GM19238 (cell line): ENCODE measurements at regions not wholly inside any gene's neighbourhood (a gene's known extent, or its start where the extent isn't known, plus 50 kb on each side); places are given as distances from the start of the nearest gene placed in this dataset.
A peak's percentile ranks its signal among the peaks of the same experiment; 100 is the strongest.
"Not testable (repeated sequence)": the region's sequence is repeated elsewhere in the genome, so short reads cannot be mapped to it uniquely, and the experiment has no call there.

Experiments
- DNase-seq: peaks from one replicate; pipeline ENCODE4 v3.0.0; 2011; ENCODE audit warnings: low spot score; ENCODE audit not compliant: insufficient read length

DNA sequence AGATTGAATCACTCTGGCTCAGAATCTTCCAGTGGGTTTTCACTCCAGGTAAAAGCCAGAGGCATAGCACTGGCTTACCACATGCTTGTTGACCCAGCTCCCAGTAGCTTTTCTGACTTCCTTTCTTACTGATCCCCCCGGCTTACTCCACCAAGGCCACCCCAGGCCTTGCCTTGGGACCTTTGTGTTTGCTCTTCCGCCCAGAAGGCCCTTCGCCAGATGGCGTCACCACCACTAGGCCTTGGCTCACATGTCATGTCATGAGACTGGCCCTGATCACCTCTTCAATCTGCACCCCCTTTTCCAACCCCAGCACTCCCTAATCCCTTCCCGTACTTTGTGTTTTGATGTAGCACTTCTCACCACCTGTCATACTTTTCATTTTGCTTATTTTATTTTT is 98.5 kb upstream of the UMPS start:
- DNase-seq = no peak

DNA sequence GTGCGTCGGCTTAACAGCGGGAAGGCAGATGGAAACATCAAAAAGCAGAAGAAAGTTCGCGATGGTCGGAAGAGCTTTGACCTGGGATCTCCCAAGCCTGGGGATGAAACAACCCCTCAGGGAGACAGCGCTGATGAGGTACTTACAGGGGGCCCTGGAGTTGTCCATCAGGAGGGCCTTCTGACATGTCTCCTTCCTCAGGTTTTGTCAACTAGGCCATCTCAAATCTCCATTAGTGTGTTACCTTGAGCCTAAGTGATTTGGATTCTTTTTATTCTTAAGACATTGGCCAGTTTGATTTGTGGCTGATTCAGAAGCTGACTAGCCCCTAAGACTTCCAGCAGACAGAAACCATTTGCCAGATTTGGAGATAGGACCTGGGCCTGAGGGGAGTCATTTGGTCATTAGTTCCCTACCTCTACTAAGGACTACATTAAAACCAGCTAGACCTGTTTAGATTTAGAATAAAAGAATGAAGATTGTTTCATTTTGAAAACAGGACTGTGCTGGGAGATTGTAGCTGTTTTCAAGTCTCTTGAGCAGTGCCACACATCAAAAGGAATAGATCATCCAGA is 97.6 kb upstream of the UMPS start:
- no peak for DNase-seq

DNA sequence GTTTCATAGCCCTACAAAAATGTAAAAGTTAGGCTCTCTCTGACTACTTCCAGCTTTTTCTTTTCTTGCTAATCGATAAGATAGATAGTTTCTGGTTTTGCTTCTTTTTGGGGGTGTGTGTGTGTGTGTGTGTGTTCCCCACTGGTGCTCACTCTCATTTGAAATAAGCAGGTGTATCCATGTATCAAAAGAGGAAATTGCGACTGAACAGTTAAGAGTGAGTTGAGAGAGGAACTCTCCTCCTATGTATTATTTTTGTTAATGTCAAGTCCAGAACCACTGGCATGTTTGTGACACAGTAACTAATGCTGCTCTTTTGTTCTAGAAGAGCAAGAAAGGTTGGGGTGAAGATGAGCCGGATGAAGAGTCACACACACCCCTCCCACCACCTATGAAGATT is 96.7 kb upstream of the UMPS start:
- no peak for DNase-seq

DNA sequence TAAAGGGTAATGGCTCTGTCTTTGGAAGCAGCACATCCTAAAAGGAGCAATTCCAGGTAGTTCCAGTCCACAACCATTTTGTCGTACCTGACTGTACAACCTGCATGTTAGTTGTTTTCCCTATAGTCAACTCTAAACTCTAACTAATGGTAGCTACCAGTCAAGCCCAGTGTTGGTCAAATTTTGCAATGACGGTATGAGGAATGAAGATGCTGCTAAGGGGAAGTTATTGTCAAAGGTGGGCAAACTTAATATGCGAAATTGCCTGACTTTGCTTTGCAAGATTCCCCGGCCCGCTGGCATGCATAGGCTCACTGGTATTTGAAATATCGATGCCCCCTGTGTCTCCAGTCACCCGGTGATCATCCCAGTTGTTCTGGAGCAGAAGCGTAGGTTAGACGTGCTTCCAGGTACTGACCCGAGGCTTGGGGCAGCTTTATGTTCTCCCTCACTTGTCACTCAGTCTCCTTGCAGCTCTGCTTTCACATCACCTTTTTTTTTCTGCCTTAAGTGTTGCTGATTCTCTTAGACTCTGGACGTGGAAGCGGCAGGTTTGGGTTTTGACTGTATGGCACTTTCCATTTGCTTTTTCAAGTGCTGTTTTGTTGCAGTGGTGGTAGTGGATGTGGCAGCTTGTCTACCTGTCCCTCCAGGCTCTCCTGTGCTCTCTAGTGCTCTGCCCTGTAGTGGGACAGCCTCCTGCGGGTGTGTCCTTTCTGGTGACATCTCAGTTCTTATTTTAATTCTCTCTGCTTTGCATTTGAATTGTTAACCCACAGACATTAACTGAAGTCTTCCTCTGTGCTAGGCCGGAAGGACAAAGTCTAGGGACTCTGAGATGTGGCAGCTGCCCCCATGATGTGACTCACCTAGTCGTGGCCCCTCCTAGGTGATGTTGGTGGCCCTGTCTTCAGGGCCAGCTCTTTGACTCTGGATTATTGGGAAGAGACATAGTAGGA is 95.8 kb upstream of the UMPS start:
- DNase-seq = peak; percentile 9

DNA sequence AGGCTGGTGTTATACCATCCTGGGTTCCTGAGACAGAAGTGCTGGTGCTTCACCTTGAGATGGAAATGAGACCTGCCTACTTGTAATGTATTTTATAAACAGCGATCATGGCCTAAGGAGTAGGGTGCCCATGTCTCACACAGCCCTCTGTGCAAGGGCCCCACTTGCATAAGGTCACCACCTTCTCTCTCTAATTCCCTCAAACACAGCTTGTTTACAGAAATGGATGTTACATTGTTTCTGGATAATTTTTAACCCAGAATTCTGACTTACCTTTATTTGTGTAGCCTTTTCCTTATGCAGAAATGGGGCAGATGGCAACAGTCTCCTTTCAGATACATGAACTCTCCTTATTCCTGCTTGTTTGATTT is 95.1 kb upstream of the UMPS start:
- no peak for DNase-seq

DNA sequence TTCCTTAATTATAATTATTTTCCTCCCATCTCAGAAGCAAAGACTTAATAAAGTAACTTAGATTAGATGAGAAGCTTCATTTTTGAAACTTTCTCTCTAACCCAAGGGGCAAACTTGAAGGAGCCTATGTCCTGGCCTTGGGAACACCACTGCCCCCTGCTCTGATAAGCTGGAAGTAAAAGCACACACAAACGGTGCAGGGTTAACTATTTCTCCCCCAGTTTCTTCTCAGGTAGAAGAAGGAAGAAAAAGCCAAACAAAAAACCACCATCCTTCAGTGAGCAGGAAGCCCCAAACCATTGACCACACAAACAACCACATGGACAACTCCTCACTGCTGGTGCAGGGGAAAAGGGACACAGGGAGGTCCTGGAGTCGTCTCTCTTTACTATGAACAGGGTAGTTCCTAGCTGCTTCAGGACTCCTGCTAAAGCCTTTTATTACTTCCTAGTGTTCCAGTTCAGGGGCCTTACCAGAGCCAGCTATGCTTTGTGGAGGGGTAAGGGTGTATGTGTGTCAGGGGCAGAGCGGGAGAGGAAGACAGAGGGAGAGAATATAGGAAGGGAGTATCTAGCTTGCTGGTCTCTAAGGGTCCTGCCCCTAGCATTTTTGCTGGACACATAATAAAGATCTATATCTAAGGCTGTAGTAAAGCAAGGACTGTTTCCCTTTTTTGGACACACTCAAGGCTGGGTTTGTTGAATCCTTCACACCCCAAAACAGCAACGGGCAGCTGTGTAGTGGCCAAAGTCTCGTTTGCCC is 94.0 kb upstream of the UMPS start:
- DNase-seq = no peak

DNA sequence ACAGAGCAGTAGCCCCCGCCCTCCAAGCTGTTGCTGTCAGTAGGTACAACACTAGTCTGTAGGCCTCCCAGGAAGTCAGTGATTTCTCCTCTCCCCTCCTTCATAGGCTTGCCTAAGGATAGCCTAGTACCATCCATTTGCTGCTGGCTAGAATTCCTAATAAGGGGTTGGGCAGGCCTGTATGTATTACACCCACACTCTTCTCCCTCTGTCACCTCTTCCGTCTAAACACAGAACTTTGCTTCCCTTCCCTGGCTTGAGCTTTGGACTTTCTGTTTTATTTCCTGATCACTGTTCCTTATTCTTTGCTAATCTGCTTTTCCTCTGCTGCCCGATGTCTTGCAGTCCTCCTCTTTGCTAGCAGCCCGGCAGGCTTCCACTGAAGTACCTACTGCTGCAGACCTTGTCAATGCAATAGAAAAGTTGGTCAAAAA is 93.4 kb upstream of the UMPS start:
- no peak for DNase-seq

DNA sequence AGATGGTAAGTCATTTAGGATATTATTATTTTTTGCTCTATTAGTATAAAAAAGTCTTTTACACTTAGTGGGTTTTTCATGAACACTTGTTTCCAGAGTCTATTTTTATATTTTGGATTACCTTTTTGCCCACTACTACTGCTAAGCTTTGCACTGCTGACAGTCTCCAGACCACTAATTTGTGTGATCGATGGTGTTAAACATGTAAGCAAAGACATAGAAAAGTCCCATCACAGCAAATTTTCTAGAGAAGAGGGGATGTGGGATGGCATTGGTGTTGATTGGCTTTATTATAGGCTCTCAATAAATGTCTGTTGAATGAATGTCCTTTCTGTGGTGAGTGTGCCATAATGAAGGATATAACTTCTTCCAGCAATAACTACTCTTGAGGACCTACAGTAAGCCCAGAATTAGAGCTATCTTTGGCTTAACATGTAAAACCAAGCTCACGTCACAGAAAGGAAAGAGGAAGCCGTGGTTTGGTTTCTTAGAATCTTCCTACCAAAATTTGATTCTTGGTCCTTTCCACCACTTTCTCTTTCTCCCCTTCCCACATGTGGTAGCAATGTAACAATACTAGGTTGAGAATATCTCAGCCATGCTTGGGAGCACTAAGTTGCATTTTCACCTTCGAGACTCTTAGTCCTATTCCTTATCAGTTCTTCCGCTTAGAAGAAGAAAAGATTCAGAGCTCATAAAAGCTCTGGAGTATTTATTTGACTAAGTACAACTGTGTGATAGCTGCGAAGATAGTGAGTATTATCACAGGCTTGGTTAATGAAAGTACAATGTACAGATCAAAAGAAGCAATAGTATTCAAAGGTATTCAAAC is 90.6 kb upstream of the UMPS start:
- no peak for DNase-seq

DNA sequence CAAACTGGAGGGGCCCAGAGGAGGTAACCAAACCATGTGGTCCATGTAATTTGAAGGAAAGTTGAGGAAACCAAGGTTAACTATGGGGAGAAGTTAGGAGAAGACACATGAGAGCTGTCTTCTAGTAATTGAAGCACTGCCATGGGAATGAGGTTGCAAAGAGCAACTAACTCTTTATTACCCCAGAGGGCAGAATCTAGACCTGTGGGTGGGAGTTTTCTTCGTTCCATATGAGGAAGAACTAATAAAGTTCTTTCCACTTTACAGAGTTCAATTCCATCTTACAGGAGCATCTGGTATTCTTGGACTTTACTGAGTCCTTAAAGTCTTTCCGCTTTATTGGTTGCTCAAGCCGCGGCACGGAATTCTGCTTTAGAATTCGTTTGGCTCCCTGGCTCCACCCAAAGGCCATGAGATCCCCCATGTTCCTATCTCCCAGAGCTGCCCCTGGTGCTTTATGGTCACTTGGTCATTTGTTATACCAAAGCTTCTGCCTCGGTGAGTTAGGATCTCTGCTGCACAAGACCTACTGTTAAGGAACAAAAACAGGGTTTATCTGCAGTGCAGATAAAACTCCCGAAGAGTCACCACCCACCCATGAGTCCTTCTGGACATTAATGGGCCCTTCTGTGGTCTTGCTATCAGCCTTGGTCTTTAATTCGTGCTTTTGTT is 89.5 kb upstream of the UMPS start:
- DNase-seq = no peak

DNA sequence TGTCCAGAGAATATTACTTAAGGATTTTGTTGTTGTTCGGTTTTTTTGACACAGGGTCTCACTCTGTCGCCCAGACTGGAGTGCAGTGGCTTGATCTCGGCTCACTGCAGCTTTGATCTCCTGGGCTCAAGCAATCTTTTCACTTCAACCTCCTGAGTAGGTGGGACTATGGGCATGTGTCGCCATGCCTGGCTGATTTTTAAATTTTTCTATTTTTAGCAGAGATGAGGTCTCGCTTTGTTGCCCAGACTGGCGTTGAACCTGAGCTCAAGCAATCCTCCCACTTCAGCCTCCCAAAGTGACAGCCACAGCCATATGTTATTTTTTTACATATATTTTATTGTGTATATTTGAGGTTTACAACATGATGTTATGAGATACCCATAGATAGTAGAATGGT is 86.8 kb upstream of the UMPS start:
- DNase-seq = no peak

DNA sequence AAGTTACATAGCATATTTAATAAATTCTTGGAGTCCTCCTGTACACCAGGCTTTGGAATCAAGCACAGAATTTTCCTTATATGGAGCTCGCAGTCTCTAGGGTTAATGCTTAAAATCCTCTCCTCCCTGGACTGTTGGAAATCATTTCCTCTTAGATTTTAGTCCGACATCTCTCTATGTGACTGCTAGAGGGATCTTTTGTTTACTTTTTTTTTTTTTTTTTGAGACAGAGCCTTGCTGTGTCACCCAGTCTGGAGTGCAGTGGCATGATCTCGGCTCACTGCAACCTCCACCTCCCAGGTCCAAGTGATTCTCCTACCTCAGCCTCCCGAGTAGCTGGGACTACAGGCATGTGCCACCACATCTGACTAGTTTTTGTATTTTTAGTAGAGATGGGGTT is 84.1 kb upstream of the UMPS start:
- not testable (repeated sequence) for DNase-seq

DNA sequence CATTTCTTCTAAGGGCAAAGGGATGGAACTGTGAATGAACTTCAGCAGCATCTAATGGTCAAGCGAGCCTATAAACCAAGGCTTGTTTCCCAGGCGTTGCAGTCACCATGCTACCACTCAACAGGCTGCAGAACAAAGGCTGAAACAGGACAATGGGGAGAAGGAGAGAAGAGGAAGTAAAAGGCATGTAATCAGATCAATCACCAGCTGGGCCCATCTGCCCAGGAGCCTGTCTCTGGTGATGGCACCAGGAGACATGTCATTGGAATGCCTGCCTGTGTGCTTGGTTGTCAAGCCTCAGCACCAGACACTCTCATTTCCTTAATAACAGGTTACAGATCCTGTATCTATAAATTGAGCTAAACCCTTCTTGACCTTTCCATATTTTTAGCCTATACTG is 81.7 kb upstream of the UMPS start:
- DNase-seq = no peak

DNA sequence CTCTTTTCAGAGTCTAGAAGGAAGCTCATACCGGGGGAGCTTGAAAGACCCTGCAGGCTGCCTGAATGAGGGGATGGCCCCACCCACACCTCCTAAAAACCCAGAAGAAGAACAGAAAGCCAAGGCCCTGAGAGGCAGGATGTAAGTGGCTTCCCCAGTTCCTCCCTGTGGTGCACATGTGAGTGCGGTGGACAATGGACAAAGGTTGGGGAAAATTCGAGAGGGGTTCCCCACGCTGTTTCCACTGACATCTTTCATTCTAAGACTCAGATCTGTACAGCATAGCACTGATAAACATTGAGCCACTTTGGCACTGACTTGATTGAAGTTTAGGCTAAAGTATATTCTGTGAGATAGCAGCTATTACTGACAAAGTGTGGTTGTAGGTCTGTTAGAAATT is 79.5 kb upstream of the UMPS start:
- DNase-seq = no peak

DNA sequence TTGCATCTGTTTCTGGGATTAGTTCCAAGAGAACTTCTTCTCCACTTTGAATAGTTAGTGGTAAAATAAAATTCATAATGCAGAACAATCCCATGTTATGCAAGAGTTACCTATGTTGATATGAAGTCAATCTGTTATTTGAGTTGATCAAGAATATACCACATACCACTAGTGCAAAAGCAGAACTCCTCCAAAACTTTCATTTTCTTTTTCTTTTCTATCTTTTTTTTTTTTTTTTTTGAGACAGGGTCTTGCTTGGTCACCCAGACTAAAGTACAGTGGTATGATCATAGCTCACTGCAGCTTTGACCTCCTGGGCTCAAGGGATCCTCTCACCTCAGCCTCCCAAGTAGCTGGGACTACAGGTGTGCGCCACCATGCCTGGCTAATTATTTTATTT is 78.8 kb upstream of the UMPS start:
- DNase-seq = not testable (repeated sequence)

DNA sequence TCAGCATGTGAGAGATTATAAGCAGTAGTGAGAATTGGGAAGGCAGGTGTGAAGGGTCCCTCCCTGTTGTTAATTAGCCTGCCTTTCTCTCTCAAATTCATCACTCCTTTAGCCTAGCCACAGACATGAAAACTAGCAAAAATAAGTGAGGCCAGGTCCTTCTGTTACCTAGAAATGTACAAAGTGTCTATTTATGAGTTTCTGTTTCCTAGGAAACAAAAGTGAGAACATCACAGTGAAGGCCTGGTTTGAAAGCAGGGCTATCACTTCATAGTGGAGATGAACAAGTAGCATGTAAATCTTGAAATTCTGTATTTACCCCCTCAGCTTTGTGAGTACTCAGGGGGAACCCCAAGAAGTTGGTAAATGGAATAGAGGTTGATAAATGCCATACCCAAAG is 78.2 kb upstream of the UMPS start:
- no peak for DNase-seq

DNA sequence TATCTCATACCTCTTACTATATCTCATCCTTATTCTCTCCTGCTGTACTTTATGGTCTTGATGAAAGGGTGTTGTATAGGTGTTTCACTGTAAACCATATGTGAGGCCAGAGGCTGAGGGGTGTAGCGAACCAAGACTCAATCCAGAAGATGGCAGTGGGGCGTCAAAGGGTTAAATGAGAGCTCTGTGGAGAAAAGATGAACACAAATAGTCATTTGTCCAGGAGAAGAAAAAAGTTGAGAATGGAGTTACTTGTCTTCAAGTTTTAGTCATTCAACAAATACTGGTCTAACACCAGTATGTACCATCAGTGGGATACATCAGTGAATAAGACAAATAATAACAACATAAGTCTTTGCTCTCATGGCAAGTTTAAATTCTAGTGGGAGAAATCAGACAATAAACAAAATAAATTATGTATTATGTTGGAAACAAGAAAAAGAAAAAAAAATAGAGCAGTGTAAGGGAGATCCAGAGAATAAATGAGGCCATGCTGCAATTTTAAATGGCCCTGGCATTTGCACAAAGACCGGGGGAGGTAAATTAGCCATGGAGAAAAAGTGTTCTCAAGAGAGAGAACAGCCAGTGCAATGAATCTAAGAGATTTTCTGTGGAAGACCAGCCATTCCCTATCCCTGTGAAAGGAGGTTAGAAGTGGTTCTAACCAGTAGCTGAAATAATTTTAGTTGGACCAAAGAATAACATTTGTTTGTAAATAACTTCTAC is 77.0 kb upstream of the UMPS start:
- DNase-seq = no peak

DNA sequence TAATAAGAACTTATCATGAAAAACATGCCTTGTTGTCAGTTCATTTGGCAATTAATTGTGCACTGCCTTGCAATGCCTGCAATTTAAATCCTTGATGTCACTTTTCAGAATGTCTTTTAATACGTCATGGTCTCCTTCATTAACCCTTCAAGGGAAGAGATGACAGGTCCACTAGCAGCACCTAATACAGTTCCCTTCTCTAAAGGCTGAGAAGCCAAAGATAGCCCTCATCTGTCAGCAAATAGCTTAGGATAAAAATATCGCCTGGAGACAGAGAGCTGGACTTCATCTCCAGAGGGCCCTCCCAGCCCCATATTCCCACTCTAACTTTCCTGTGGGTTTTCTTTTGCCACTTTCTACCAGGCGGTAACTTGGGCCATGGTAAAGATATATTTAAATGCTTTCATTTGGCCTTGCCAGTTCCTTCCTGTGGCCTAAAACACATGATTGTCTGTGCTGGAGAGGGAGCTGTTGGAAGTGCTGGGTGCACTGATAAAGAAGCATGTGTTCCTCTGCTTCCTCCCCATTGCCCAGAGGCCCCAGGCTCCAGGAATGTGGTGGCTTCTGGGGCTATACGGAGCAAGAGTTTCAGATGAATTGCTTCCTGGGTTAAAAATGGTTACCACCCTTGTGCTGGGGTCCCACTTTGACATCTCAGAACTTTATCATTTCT is 76.3 kb upstream of the UMPS start:
- DNase-seq = no peak

DNA sequence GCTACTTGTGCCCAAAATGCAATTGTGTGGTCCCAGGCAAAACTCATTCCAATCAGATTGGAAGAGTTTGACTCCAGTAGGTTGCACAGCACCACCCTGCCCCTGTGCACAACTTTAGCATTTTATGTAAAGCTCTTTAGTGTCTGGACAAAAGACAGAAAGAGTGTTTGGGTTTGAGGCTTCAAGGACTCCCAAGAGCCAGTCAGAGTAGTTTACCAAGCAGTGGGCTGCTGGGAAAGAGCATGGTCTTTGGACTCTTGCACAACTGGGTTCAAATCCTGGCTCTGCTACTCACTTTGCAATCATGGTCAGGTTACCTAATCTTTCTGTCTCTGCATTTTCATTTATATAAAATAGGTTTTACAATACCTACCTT is 75.8 kb upstream of the UMPS start:
- DNase-seq = no peak

DNA sequence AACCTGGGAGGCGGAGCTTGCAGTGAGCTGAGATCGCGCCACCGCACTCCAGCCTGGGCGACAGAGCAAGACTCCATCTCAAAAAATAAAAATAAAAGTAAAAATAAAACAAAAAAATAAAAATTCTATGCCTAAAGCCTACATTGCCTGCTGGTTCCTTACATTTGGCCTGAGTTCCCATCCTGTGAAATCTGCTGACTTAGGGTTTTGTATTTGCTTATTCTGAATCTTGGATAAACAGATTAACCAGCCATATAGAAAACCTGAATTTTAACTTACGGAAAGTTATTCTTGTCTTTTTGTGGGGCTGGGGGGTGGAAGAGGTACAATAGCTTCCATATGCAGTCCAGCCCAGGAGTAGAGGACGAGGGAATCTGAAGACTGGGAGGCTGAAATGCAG is 73.7 kb upstream of the UMPS start:
- DNase-seq = no peak

DNA sequence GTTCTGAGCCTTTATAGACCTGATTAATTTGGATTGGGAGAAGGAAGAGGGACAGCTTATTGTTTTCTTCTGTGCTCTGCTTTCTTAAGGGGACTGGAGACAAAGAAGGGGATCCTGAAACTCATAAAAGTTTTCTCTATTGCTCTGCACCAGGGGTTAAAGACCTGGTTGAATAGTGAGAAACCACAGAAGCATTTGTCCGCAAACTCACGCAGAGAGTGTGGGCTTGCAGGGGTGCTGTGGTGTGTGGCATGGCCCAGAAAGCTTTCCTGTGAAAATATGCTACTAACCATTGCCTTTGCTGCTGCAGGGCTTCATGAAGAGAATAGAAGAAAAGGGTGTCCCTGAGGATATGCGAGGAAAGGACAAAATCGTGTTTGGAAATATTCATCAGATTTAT is 73.1 kb upstream of the UMPS start:
- DNase-seq = no peak
